Upper lobe of left lung (tissue), 4 donors: ENCODE measurements at regions not wholly inside any gene's neighbourhood (a gene's known extent, or its start where the extent isn't known, plus 50 kb on each side); places are given as distances from the start of the nearest gene placed in this dataset.
"Not testable (repeated sequence)": the region's sequence is repeated elsewhere in the genome, so short reads cannot be mapped to it uniquely, and the experiment has no call there.

Experiments
- EP300 ChIP-seq, 4 donors: sonication (generic); formaldehyde crosslinking; IDR thresholded peaks; one replicate each; pipeline ENCODE4 v1.5.1; 2017; ENCODE audit warnings: antibody characterized with exemption in 4 of 4, control low read depth in 2 of 4
- POLR2A ChIP-seq, 4 donors: fragments of 450-650 bp; IDR thresholded peaks; one replicate each; pipeline ENCODE4 v1.5.1; 2016 to 2017; ENCODE audit warnings: antibody characterized with exemption in 4 of 4, mild to moderate bottlenecking in 2 of 4
- POLR2AphosphoS5 ChIP-seq, 2 donors: sonication (generic); formaldehyde crosslinking; IDR thresholded peaks; one replicate each; pipeline ENCODE4 v1.5.1; 2017; ENCODE audit warnings: antibody characterized with exemption in 2 of 2
- TF ChIP-seq, protein P1 (sequence below), 6 experiments: fragments of 450-650 bp in 4 of 6; fragments of 200-600 bp in 2 of 6; sonication (generic) in 2 of 6; IDR thresholded peaks; one replicate each; pipeline ENCODE4 v1.5.1; 2016 to 2019; ENCODE audit warnings: antibody characterized with exemption in 6 of 6

GRCh38 chr10:46749003-46749402 lies 162.2 kb upstream of the PTPN20 start:
- not testable (repeated sequence) for TF ChIP-seq POLR2A, POLR2AphosphoS5, EP300 (IDR thresholded peaks at IDR 0.05)
- TF ChIP-seq, protein P1, sequence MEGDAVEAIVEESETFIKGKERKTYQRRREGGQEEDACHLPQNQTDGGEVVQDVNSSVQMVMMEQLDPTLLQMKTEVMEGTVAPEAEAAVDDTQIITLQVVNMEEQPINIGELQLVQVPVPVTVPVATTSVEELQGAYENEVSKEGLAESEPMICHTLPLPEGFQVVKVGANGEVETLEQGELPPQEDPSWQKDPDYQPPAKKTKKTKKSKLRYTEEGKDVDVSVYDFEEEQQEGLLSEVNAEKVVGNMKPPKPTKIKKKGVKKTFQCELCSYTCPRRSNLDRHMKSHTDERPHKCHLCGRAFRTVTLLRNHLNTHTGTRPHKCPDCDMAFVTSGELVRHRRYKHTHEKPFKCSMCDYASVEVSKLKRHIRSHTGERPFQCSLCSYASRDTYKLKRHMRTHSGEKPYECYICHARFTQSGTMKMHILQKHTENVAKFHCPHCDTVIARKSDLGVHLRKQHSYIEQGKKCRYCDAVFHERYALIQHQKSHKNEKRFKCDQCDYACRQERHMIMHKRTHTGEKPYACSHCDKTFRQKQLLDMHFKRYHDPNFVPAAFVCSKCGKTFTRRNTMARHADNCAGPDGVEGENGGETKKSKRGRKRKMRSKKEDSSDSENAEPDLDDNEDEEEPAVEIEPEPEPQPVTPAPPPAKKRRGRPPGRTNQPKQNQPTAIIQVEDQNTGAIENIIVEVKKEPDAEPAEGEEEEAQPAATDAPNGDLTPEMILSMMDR (IDR thresholded peaks at IDR 0.05), result not testable (repeated sequence)
